ENCODE measurements at regions not wholly inside any gene's neighbourhood (a gene's known extent, or its start where the extent isn't known, plus 50 kb on each side); places are given as distances from the start of the nearest gene placed in this dataset.
A peak's percentile ranks its signal among the peaks of the same experiment; 100 is the strongest.

DNA sequence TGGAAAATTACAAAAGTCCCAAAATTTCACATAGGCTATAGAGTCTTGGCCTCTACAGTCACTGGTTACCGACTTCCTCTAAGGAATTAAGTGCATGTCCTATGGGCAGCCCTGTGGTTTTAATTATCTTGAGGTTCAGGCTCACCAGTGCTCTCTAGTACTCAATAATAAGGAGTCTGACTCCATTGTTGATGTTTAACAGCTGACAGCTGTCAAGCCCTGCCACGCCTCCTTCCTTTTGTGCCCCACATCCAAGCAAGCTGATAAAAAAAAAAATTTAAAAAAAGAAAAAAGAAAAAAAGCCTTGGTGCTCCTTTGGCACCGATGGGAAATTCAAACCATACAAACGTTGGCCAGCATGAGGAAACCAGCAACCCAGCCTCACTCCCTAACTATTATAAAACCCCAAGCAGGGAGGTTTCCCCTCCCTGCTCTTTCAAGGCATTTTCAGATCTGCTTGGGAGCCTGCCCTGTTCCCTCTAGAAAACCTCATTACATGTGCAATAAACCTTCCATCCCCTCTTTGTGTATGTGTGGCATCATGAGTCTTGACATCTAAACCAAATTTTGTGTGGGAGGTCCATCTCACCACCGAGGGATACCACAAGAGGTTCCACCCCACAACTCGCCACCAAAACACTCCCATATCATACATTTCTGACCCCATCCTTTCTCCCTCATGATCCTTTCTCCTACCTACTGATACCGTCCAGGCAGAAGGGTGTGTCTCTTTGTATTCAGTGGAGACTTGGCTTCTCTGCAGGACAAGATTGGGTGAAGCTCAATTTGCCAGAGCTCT lies 70.9 kb upstream of the CCDC71L start:
- no peak for ATAC-seq (replicated peaks in 1 of 4)
- Histone ChIP-seq H3K36me3 (ENCODE audit: control insufficient read depth in 2 of 2, extremely low read depth in 1 of 2, insufficient read depth in 1 of 2, low read length in 1 of 2) (no peaks in the 10 kb centered on the region), H3K27ac (ENCODE audit: low read length) (no peak overlapping the region), H3K9me3 (no peaks in the 10 kb centered on the region), H3K4me3 (ENCODE audit: control insufficient read depth in 1 of 2, extremely low read depth in 1 of 2, low read length in 1 of 2) (no peak overlapping the region), H3K27me3 (replicated peaks in 1 of 2; ENCODE audit: control insufficient read depth in 2 of 2, extremely low read depth in 1 of 2, insufficient read depth in 2 of 2, low read length in 1 of 2) (no peaks in the 10 kb centered on the region), H3K4me1 (ENCODE audit: control insufficient read depth in 1 of 2, extremely low read depth in 1 of 2, insufficient read depth in 2 of 2, low read length in 2 of 2) (peaks cover 0 to 14% of the 10 kb centered on the region in 2 experiments)
- Mint-ChIP-seq H3K36me3 (no peaks in the 10 kb centered on the region), H3K4me1 (peaks cover 22 to 34% (median 28%) of the 10 kb centered on the region in 3 donors), H3K27me3 (no peaks in the 10 kb centered on the region), H3K27ac (peak overlapping the region in 1 of 2 donors; percentile 36), H3K9me3 (no peaks in the 10 kb centered on the region), H3K4me3 (peak overlapping the region in 1 of 3 donors; percentile 30)
- no peak for DNase-seq
- WGBS (ENCODE audit: insufficient coverage): no CpG with 5 or more reads among the region's 7 CpGs
- POLR2A ChIA-PET: interaction anchor here in 1 of 2 donors (0.6 kb wide), 2 partner anchors 412 to 417 kb away, joined by 3 to 4 read pairs; no protein-coding TSS in a partner anchor
- CTCF ChIA-PET: interaction anchor here (0.6 to 1.1 kb wide), 2 partner anchors 9 to 13 kb away, joined by 3 read pairs; no protein-coding TSS in a partner anchor

DNA sequence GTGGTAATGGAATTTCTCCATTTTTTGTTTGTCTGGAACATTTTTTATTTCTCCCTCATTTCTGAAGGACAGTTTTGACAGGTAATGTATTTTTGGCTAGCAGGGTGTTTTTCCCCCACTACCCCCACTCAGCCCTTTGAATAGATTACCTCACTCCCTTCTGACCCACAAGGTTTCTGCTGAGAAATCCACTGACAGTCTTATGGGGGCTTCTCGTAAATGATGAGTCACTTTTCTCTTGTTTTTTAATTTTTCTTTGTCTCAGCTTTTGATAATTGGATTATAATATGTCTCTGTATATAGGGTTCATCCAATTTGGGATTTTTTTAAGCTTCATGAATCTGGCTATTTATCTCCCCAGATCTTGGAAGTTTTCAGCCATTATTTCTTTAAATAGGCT lies 74.7 kb upstream of the CCDC71L start:
- H3K36me3 ChIP-seq (ENCODE audit: control insufficient read depth in 2 of 2, extremely low read depth in 1 of 2, insufficient read depth in 1 of 2, low read length in 1 of 2): no peaks in the 10 kb centered on the region
- H3K9me3 ChIP-seq: no peaks in the 10 kb centered on the region
- no peak overlapping the region for H3K27ac Mint-ChIP-seq
- no peaks in the 10 kb centered on the region for H3K36me3 Mint-ChIP-seq
- H3K9me3 Mint-ChIP-seq: no peaks in the 10 kb centered on the region
- no peaks in the 10 kb centered on the region for H3K27me3 ChIP-seq (replicated peaks in 1 of 2; ENCODE audit: control insufficient read depth in 2 of 2, extremely low read depth in 1 of 2, insufficient read depth in 2 of 2, low read length in 1 of 2)
- H3K4me3 Mint-ChIP-seq: no peak overlapping the region
- DNase-seq (no peak), ATAC-seq (replicated peaks in 1 of 4) (no peak)
- no peak overlapping the region for H3K4me3 ChIP-seq (ENCODE audit: control insufficient read depth in 1 of 2, extremely low read depth in 1 of 2, low read length in 1 of 2)
- H3K27ac ChIP-seq (ENCODE audit: low read length): no peak overlapping the region
- WGBS (ENCODE audit: insufficient coverage): no CpG with 5 or more reads among the region's 1 CpG
- H3K4me1 Mint-ChIP-seq: peaks cover 25 to 27% (median 26%) of the 10 kb centered on the region in 3 donors
- H3K27me3 Mint-ChIP-seq: no peaks in the 10 kb centered on the region
- ChIA-PET POLR2A (interaction anchor here (0.5 to 0.6 kb wide), 2 partner anchors 24 to 558 kb away, joined by 3 read pairs; no protein-coding TSS in a partner anchor), CTCF (interaction anchor here (0.6 to 2.5 kb wide), 17 partner anchors 15 to 1089 kb away, joined by 3 to 23 read pairs (median 4); partner anchors contain the start of gene CCDC71L (in 2 of the 2))
- H3K4me1 ChIP-seq (ENCODE audit: control insufficient read depth in 1 of 2, extremely low read depth in 1 of 2, insufficient read depth in 2 of 2, low read length in 2 of 2): peaks cover 0 to 15% of the 10 kb centered on the region in 2 experiments

DNA sequence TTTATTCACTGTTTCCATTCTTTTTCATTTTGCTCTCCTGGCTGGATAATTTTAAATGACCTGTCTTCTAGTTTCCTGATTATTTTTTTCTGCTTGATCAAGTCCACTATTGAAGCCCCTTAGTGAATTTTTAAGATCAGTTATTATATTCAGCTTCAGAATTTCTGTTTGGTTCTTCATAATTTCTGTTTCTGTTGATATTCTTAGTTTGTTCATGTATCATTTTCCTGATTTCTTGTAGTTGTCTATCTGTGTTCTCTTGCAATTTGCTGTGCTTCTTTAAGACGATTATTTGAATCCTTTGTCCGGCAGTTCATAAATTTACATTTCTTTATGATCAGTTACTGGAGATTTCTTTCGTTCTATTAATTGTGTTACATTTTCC lies 75.2 kb upstream of the CCDC71L start:
- Mint-ChIP-seq H3K4me3 (no peak overlapping the region), H3K27ac (no peak overlapping the region), H3K36me3 (no peaks in the 10 kb centered on the region), H3K9me3 (no peaks in the 10 kb centered on the region), H3K4me1 (peaks cover 21 to 22% (median 22%) of the 10 kb centered on the region in 3 donors), H3K27me3 (no peaks in the 10 kb centered on the region)
- Histone ChIP-seq H3K9me3 (no peaks in the 10 kb centered on the region), H3K27ac (ENCODE audit: low read length) (no peak overlapping the region), H3K4me1 (ENCODE audit: control insufficient read depth in 1 of 2, extremely low read depth in 1 of 2, insufficient read depth in 2 of 2, low read length in 2 of 2) (peaks cover 0 to 11% of the 10 kb centered on the region in 2 experiments), H3K36me3 (ENCODE audit: control insufficient read depth in 2 of 2, extremely low read depth in 1 of 2, insufficient read depth in 1 of 2, low read length in 1 of 2) (no peaks in the 10 kb centered on the region), H3K4me3 (ENCODE audit: control insufficient read depth in 1 of 2, extremely low read depth in 1 of 2, low read length in 1 of 2) (no peak overlapping the region), H3K27me3 (replicated peaks in 1 of 2; ENCODE audit: control insufficient read depth in 2 of 2, extremely low read depth in 1 of 2, insufficient read depth in 2 of 2, low read length in 1 of 2) (no peaks in the 10 kb centered on the region)
- ChIA-PET CTCF (interaction anchor here (0.6 to 2.5 kb wide), 15 partner anchors 16 to 1090 kb away, joined by 3 to 23 read pairs (median 5); partner anchors contain the start of gene CCDC71L (in 2 of the 2)), POLR2A (interaction anchor here in 1 of 2 donors (0.5 kb wide), 1 partner anchor 24 kb away, joined by 3 read pairs; no protein-coding TSS in a partner anchor)
- ATAC-seq (replicated peaks in 1 of 4) (no peak), DNase-seq (no peak)
- no CpG with 5 or more reads among the region's 3 CpGs for WGBS (ENCODE audit: insufficient coverage)

DNA sequence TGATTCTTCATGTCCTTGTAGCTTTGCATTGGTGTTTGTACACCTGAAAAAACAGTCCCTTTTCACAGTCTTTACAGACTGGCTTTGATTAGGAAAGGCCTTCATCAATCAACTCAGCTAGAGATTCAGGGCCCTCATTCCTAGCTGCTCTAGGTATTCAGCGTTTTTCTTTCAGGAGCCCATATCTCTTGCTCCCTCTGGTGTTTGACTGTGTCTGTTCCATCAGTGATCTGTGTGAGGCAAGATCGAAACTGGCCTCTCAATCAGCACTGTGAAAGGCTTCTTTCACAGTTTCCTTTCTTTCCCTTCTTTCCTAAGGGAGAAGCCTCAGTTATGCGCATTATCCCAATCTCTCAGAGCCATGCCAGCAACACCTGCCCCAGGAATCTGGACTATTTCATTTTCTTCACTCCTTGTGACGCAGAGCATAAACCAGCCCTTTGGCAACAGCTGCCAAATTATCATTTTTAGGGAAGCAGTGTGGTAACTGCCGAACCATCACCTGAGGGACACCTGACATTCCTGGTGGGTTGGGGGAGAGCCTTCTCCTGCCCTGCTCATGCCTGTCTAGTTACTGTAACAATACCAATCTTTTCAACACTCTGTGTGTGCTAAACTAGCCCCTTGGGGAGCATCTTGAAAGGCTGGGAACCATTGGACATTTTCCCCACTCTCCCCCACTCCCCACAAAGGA lies 75.7 kb upstream of the CCDC71L start:
- WGBS (ENCODE audit: insufficient coverage): 43% methylated on average over 2 of the region's 5 CpGs
- ChIA-PET CTCF (interaction anchor here (0.6 to 2.5 kb wide), 14 partner anchors 17 to 852 kb away, joined by 3 to 23 read pairs (median 5); partner anchors contain the start of gene CCDC71L (in 2 of the 2)), POLR2A (interaction anchor here in 1 of 2 donors (0.5 to 0.8 kb wide), 2 partner anchors 25 to 80 kb away, joined by 3 read pairs; no protein-coding TSS in a partner anchor)
- no peaks in the 10 kb centered on the region for H3K27me3 ChIP-seq (replicated peaks in 1 of 2; ENCODE audit: control insufficient read depth in 2 of 2, extremely low read depth in 1 of 2, insufficient read depth in 2 of 2, low read length in 1 of 2)
- H3K9me3 ChIP-seq: no peaks in the 10 kb centered on the region
- Mint-ChIP-seq H3K27me3 (no peaks in the 10 kb centered on the region), H3K4me1 (peaks cover 15 to 17% (median 17%) of the 10 kb centered on the region in 3 donors), H3K9me3 (no peaks in the 10 kb centered on the region), H3K36me3 (no peaks in the 10 kb centered on the region), H3K27ac (peak overlapping the region; percentile 10 to 68), H3K4me3 (no peak overlapping the region)
- ATAC-seq (replicated peaks in 1 of 4) (peak; percentile 84 to 95 (median 93)), DNase-seq (peak in 24 of 35 experiments; percentile 2 to 75 (median 16))
- H3K4me1 ChIP-seq (ENCODE audit: control insufficient read depth in 1 of 2, extremely low read depth in 1 of 2, insufficient read depth in 2 of 2, low read length in 2 of 2): peaks cover 0 to 10% of the 10 kb centered on the region in 2 experiments
- H3K36me3 ChIP-seq (ENCODE audit: control insufficient read depth in 2 of 2, extremely low read depth in 1 of 2, insufficient read depth in 1 of 2, low read length in 1 of 2): no peaks in the 10 kb centered on the region
- no peak overlapping the region for H3K4me3 ChIP-seq (ENCODE audit: control insufficient read depth in 1 of 2, extremely low read depth in 1 of 2, low read length in 1 of 2)
- no peak overlapping the region for H3K27ac ChIP-seq (ENCODE audit: low read length)

DNA sequence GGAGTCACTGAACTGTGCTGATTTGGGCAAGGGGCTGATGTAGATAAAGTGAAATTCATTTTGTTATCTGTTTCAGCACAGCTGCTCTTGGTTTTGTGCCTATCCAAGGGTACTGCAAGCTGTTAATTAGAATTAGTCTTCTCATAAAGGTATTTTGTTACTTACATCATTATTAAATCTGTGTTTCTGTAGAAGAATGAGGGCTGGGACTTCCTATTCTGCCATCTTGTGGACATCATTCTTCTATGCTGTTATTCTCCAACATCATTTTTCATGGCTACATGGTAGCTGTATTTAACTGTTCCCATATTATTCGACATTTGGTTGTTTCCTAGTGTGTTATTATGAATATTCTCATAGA lies 76.2 kb upstream of the CCDC71L start:
- CTCF ChIA-PET: interaction anchor here (0.6 to 2.0 kb wide), 5 partner anchors 77 to 853 kb away, joined by 3 to 14 read pairs (median 5); partner anchors contain the start of gene CCDC71L (in 1 of the 2)
- POLR2A ChIA-PET: interaction anchor here in 1 of 2 donors (0.8 kb wide), 1 partner anchor 81 kb away, joined by 3 read pairs; no protein-coding TSS in a partner anchor
- no peaks in the 10 kb centered on the region for H3K36me3 ChIP-seq (ENCODE audit: control insufficient read depth in 2 of 2, extremely low read depth in 1 of 2, insufficient read depth in 1 of 2, low read length in 1 of 2)
- no peaks in the 10 kb centered on the region for H3K9me3 ChIP-seq
- WGBS (ENCODE audit: insufficient coverage): no CpG with 5 or more reads among the region's 1 CpG
- H3K27me3 Mint-ChIP-seq: no peaks in the 10 kb centered on the region
- DNase-seq (no peak), ATAC-seq (replicated peaks in 1 of 4) (no peak)
- no peak overlapping the region for H3K27ac Mint-ChIP-seq
- H3K4me3 ChIP-seq (ENCODE audit: control insufficient read depth in 1 of 2, extremely low read depth in 1 of 2, low read length in 1 of 2): no peak overlapping the region
- no peaks in the 10 kb centered on the region for H3K36me3 Mint-ChIP-seq
- H3K4me3 Mint-ChIP-seq: no peak overlapping the region
- H3K27ac ChIP-seq (ENCODE audit: low read length): no peak overlapping the region
- peaks cover 0 to 5% of the 10 kb centered on the region in 2 experiments for H3K4me1 ChIP-seq (ENCODE audit: control insufficient read depth in 1 of 2, extremely low read depth in 1 of 2, insufficient read depth in 2 of 2, low read length in 2 of 2)
- no peaks in the 10 kb centered on the region for H3K27me3 ChIP-seq (replicated peaks in 1 of 2; ENCODE audit: control insufficient read depth in 2 of 2, extremely low read depth in 1 of 2, insufficient read depth in 2 of 2, low read length in 1 of 2)
- no peaks in the 10 kb centered on the region for H3K9me3 Mint-ChIP-seq
- peaks cover 11 to 12% (median 12%) of the 10 kb centered on the region in 3 donors for H3K4me1 Mint-ChIP-seq

DNA sequence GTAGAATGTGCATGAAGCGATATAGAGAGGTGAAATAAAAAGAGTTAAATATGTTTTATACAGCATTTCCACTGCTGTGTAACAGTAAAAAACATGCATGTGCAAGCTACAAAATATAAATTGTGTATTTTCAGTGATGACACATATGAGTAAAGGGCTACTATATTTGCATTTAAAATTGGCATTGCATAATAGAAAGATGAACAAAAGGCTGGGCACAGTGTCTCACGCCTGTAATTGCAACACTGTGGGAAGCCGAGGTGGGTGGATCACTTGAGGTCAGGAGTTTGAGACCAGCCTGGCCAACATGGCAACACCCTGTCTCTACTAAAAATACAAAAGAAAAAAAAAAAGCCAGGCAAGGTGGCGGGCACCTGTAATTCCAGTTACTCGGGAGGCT lies 79.8 kb upstream of the CCDC71L start:
- Histone ChIP-seq H3K4me3 (ENCODE audit: control insufficient read depth in 1 of 2, extremely low read depth in 1 of 2, low read length in 1 of 2) (no peak overlapping the region), H3K27me3 (replicated peaks in 1 of 2; ENCODE audit: control insufficient read depth in 2 of 2, extremely low read depth in 1 of 2, insufficient read depth in 2 of 2, low read length in 1 of 2) (peaks cover 0 to 2% of the 10 kb centered on the region in 2 experiments), H3K27ac (ENCODE audit: low read length) (no peak overlapping the region), H3K9me3 (no peaks in the 10 kb centered on the region), H3K4me1 (ENCODE audit: control insufficient read depth in 1 of 2, extremely low read depth in 1 of 2, insufficient read depth in 2 of 2, low read length in 2 of 2) (peaks cover 0 to 4% of the 10 kb centered on the region in 2 experiments), H3K36me3 (ENCODE audit: control insufficient read depth in 2 of 2, extremely low read depth in 1 of 2, insufficient read depth in 1 of 2, low read length in 1 of 2) (no peaks in the 10 kb centered on the region)
- no peak overlapping the region for H3K4me3 Mint-ChIP-seq
- POLR2A ChIA-PET: no interaction called here
- H3K27ac Mint-ChIP-seq: no peak overlapping the region
- no peaks in the 10 kb centered on the region for H3K27me3 Mint-ChIP-seq
- DNase-seq (no peak), ATAC-seq (replicated peaks in 1 of 4) (no peak)
- no CpG with 5 or more reads among the region's 5 CpGs for WGBS (ENCODE audit: insufficient coverage)
- H3K9me3 Mint-ChIP-seq: no peaks in the 10 kb centered on the region
- H3K4me1 Mint-ChIP-seq: peaks cover 9 to 13% (median 13%) of the 10 kb centered on the region in 3 donors
- no peaks in the 10 kb centered on the region for H3K36me3 Mint-ChIP-seq
- CTCF ChIA-PET: interaction anchor here in 1 of 2 donors (1.1 to 2.1 kb wide), 2 partner anchors 198 to 564 kb away, joined by 4 to 5 read pairs; no protein-coding TSS in a partner anchor
